Osteocyte (in vitro differentiated cells): ENCODE measurements at regions not wholly inside any gene's neighbourhood (a gene's known extent, or its start where the extent isn't known, plus 50 kb on each side); places are given as distances from the start of the nearest gene placed in this dataset.

ENCODE experiments used
- DNase-seq: peaks from one replicate; pipeline ENCODE4 v3.0.0; 2021; ENCODE audit warnings: mixed read lengths; ENCODE audit not compliant: unreplicated experiment; ENCODE audit errors: extremely low spot score
- H3K27ac Mint-ChIP-seq: one replicate; pipeline ENCODE4 v1.8.0; 2021; ENCODE audit warnings: mild to moderate bottlenecking, mixed read lengths; ENCODE audit not compliant: unreplicated experiment
- H3K27me3 Mint-ChIP-seq: one replicate; pipeline ENCODE4 v1.8.0; 2021; ENCODE audit warnings: mixed read lengths; ENCODE audit not compliant: unreplicated experiment
- H3K36me3 Mint-ChIP-seq: one replicate; pipeline ENCODE4 v1.8.0; 2021; ENCODE audit warnings: mixed read lengths; ENCODE audit not compliant: unreplicated experiment
- H3K4me1 Mint-ChIP-seq: one replicate; pipeline ENCODE4 v1.8.0; 2021; ENCODE audit warnings: mixed read lengths; ENCODE audit not compliant: unreplicated experiment
- H3K4me3 Mint-ChIP-seq: one replicate; pipeline ENCODE4 v1.8.0; 2021; ENCODE audit warnings: mild to moderate bottlenecking, moderate library complexity, mixed read lengths; ENCODE audit not compliant: unreplicated experiment
- H3K9me3 Mint-ChIP-seq: one replicate; pipeline ENCODE4 v1.8.0; 2021; ENCODE audit warnings: mixed read lengths; ENCODE audit not compliant: unreplicated experiment
- TF ChIP-seq, protein P1 (sequence below): fragments of 200-600 bp; sonication (generic); IDR thresholded peaks from 2 replicates; pipeline ENCODE4 v1.5.0; 2021; ENCODE audit warnings: antibody characterized with exemption, mild to moderate bottlenecking, moderate library complexity

DNA sequence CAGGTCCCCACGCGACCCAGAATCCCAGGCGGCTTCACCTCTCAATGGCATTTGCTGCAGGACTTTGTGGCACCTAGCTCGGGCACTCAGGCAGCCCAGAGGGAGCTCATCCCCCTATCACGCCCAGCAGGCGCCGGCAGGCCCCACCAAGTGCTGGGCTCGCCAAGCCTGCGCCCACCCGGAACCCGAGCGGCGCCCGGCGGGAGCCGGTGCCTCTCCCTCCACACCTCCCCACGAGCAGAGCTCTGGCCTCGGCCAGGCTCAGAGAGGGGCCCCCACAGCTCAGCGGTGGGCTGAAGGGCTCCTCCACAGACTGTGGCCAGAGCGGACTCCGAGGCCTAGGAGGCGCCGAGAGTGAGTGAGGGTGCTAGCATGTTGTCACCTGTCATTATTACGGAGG, 286.3 kb downstream of the PDHA2 start:
- Mint-ChIP-seq H3K9me3 (no peaks in the 10 kb centered on the region), H3K36me3 (no peaks in the 10 kb centered on the region), H3K4me3 (no peak overlapping the region), H3K27ac (no peak overlapping the region), H3K27me3 (peaks cover 3% of the 10 kb centered on the region), H3K4me1 (no peaks in the 10 kb centered on the region)
- no peak for DNase-seq
- TF ChIP-seq, protein P1, sequence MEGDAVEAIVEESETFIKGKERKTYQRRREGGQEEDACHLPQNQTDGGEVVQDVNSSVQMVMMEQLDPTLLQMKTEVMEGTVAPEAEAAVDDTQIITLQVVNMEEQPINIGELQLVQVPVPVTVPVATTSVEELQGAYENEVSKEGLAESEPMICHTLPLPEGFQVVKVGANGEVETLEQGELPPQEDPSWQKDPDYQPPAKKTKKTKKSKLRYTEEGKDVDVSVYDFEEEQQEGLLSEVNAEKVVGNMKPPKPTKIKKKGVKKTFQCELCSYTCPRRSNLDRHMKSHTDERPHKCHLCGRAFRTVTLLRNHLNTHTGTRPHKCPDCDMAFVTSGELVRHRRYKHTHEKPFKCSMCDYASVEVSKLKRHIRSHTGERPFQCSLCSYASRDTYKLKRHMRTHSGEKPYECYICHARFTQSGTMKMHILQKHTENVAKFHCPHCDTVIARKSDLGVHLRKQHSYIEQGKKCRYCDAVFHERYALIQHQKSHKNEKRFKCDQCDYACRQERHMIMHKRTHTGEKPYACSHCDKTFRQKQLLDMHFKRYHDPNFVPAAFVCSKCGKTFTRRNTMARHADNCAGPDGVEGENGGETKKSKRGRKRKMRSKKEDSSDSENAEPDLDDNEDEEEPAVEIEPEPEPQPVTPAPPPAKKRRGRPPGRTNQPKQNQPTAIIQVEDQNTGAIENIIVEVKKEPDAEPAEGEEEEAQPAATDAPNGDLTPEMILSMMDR = no peak

DNA sequence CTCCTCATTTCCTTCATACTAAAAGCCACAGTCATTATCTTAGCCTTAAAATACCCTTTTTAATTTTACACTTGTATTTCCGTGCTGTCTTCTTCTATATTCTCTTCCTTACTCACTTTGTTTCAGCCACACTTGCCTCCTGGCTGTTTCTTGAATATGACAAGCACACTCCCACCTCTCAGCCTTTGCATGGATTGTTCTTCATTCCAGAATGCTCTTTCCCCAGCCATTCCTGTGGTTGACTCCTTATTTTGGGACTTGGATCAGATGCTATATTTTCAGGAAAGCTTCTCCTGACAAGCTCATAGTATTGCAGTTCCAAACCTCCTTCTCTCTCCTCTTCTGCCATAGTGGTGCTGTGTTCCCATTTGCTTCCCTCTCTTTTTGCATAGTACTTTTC, 291.3 kb downstream of the PDHA2 start:
- no peaks in the 10 kb centered on the region for H3K9me3 Mint-ChIP-seq
- no peak for DNase-seq
- no peaks in the 10 kb centered on the region for H3K36me3 Mint-ChIP-seq
- no peak overlapping the region for H3K27ac Mint-ChIP-seq
- TF ChIP-seq, protein P1 = no peak
- H3K4me3 Mint-ChIP-seq = no peak overlapping the region
- H3K27me3 Mint-ChIP-seq = peaks cover 2% of the 10 kb centered on the region
- H3K4me1 Mint-ChIP-seq = no peaks in the 10 kb centered on the region

DNA sequence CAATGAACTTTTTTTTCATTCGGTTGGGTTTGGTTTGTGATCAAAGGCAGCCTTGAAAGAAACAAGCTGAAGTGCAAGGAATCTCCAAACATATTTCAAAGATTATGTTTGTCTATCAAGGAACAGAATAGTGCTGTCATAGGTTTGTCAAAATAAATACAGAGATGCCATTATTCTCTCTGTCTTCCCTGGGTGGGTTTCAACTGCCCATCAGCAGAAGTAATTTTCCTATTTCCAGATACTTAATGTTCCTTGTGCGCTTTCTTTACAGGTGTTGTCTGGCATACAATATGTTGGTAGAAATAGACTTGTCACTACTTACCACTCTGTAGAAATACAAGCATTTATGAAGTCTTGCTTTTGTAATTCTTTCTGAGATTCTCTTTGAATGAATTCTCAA, 294.9 kb downstream of the PDHA2 start:
- Mint-ChIP-seq H3K9me3 (no peaks in the 10 kb centered on the region), H3K4me3 (no peak overlapping the region), H3K36me3 (no peaks in the 10 kb centered on the region), H3K27ac (no peak overlapping the region), H3K27me3 (peaks cover 2% of the 10 kb centered on the region), H3K4me1 (no peaks in the 10 kb centered on the region)
- DNase-seq = no peak
- TF ChIP-seq, protein P1 = no peak

DNA sequence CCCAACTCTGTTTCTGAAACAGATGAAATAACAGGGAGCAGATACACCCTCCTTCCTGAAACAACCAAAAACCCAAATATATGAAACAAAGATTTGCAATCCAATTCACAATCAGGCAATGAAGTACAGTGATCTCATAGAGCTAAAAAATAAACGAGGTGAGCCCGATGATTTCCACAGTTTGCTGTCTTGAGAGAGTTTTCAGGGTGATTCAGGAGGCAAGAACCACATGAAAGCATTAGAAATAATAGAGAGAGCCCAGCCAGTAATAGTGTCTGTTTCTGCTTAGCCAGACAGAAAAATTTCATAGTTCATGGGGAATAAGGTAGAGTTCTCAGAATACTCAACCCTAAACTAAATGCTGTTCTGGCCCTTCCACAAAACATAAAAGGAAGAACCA, 296.2 kb downstream of the PDHA2 start:
- Mint-ChIP-seq H3K27ac (no peak overlapping the region), H3K36me3 (no peaks in the 10 kb centered on the region), H3K9me3 (no peaks in the 10 kb centered on the region)

DNA sequence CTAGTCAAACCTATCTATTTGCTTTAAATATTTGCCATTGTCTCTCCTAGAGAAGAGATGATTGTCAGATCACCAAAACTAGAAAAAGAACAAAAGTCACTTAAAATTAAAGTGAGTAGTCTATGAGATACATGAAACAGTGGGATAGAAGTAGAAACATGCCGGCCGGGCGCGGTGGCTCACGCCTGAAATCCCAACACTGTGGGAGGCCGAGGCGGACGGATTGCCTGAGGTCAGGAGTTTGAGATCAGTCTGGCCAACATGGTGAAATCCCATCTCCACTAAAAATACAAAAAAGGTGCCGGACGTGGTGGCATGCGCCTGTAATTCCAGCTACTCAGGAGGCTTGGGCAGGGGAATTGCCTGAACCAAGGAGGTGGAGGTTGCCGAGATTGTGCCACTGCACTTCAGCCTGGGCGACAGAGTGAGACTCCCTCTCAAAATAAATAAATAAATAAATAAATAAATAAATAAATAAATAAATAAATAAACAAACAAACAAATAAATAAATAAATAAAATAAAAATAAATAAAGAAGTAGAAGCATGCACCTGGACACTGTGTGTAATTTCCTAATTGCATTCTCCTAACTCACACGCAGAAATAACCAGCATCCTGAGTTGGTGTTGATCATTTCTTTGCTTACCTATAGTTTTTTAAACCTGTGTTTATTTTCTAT, 299.5 kb downstream of the PDHA2 start:
- Mint-ChIP-seq H3K27me3 (peaks cover 2% of the 10 kb centered on the region), H3K27ac (no peak overlapping the region), H3K4me1 (no peaks in the 10 kb centered on the region), H3K4me3 (no peak overlapping the region), H3K36me3 (no peaks in the 10 kb centered on the region), H3K9me3 (no peaks in the 10 kb centered on the region)
- DNase-seq = no peak
- TF ChIP-seq, protein P1 = no peak

More for the DNA sequence above, 296.2 kb downstream of the PDHA2 start:
- DNase-seq = no peak
- Mint-ChIP-seq H3K4me1 (no peaks in the 10 kb centered on the region), H3K4me3 (no peak overlapping the region), H3K27me3 (peaks cover 2% of the 10 kb centered on the region)
- TF ChIP-seq, protein P1 = no peak
